ENCODE measurements at regions not wholly inside any gene's neighbourhood (a gene's known extent, or its start where the extent isn't known, plus 50 kb on each side); places are given as distances from the start of the nearest gene placed in this dataset.

- TF ChIP-seq CTCF (IDR thresholded peaks at IDR 0.05; ENCODE audit: low read length) (no peak), EZH2 (IDR thresholded peaks at IDR 0.05; ENCODE audit: borderline replicate concordance, low read length) (no peak)
These were observed 693.9 kb upstream of the MGAT4C start for GRCh38 chr12:86950043-86950442.

Measured in OCI-LY1 (cell line).